Tibial nerve (tissue), 4 donors: ENCODE measurements at regions not wholly inside any gene's neighbourhood (a gene's known extent, or its start where the extent isn't known, plus 50 kb on each side); places are given as distances from the start of the nearest gene placed in this dataset.

Experiments used
- EP300 ChIP-seq, 2 donors: sonication (generic); formaldehyde crosslinking; IDR thresholded peaks; one replicate each; pipeline ENCODE4 v1.6.1; 2017; ENCODE audit warnings: antibody characterized with exemption in 2 of 2, mild to moderate bottlenecking in 1 of 2
- POLR2A ChIP-seq, 2 donors: fragments of 450-650 bp; IDR thresholded peaks; one replicate each; pipeline ENCODE4 v1.6.1; 2017; ENCODE audit warnings: antibody characterized with exemption in 2 of 2, mild to moderate bottlenecking in 2 of 2, moderate library complexity in 2 of 2
- TF ChIP-seq, protein P1 (sequence below), 5 experiments: fragments of 200-600 bp in 3 of 5; fragments of 450-650 bp in 2 of 5; sonication (generic) in 3 of 5; IDR thresholded peaks; one replicate each; pipeline ENCODE4 v1.5.1; 2016 to 2019; ENCODE audit warnings: antibody characterized with exemption in 5 of 5, mild to moderate bottlenecking in 3 of 5, moderate library complexity in 2 of 5

DNA sequence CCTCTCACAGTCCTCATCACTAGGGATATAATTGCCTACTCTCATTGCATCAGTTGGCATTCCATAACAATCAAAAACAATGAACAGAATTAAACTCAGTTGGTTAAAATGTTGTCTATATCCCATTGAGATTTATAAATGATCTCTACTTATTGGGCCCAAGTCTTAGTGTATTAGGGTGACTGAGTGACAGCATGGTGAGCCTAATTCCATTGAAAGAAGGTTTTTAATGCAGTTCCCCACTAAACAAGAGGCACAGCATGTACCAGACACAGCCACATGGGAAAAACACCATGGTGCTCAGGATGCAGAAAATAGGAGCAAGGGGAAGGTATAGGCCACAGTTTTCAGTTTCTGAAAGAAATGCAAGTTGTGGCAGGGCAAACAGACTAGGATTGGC lies 208.4 kb downstream of the RFC3 start:
- TF ChIP-seq EP300 (IDR thresholded peaks at IDR 0.05), result no peak
- no peak for TF ChIP-seq POLR2A (IDR thresholded peaks at IDR 0.05)
- TF ChIP-seq, protein P1, sequence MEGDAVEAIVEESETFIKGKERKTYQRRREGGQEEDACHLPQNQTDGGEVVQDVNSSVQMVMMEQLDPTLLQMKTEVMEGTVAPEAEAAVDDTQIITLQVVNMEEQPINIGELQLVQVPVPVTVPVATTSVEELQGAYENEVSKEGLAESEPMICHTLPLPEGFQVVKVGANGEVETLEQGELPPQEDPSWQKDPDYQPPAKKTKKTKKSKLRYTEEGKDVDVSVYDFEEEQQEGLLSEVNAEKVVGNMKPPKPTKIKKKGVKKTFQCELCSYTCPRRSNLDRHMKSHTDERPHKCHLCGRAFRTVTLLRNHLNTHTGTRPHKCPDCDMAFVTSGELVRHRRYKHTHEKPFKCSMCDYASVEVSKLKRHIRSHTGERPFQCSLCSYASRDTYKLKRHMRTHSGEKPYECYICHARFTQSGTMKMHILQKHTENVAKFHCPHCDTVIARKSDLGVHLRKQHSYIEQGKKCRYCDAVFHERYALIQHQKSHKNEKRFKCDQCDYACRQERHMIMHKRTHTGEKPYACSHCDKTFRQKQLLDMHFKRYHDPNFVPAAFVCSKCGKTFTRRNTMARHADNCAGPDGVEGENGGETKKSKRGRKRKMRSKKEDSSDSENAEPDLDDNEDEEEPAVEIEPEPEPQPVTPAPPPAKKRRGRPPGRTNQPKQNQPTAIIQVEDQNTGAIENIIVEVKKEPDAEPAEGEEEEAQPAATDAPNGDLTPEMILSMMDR (IDR thresholded peaks at IDR 0.05), result no peak
